ENCODE measurements at regions not wholly inside any gene's neighbourhood (a gene's known extent, or its start where the extent isn't known, plus 50 kb on each side); places are given as distances from the start of the nearest gene placed in this dataset.

DNA sequence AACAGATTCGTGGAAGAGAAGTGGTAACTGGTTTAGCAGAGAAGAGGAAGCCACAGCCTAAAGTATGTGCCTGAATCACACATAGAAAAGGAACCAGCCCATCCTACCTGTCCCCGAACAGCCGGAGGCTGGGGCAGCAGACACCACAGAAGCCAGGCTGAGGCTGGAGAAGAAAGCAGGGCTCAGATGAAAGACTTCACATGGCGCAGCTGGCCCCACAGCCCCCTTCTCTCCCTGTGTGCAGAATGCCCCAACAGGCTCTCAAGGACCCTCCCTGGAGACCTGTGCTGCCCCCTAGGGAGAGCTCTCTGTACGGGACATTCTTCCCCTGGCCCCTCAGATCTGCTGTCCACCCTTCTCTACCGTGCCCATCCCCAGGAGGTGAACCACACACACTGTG is 83.5 kb upstream of the RAB12 start:
- TF ChIP-seq, protein P1, sequence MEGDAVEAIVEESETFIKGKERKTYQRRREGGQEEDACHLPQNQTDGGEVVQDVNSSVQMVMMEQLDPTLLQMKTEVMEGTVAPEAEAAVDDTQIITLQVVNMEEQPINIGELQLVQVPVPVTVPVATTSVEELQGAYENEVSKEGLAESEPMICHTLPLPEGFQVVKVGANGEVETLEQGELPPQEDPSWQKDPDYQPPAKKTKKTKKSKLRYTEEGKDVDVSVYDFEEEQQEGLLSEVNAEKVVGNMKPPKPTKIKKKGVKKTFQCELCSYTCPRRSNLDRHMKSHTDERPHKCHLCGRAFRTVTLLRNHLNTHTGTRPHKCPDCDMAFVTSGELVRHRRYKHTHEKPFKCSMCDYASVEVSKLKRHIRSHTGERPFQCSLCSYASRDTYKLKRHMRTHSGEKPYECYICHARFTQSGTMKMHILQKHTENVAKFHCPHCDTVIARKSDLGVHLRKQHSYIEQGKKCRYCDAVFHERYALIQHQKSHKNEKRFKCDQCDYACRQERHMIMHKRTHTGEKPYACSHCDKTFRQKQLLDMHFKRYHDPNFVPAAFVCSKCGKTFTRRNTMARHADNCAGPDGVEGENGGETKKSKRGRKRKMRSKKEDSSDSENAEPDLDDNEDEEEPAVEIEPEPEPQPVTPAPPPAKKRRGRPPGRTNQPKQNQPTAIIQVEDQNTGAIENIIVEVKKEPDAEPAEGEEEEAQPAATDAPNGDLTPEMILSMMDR (IDR thresholded peaks at IDR 0.05): no peak
- TF ChIP-seq POLR2A (IDR thresholded peaks at IDR 0.05): no peak

Data from vagina (tissue), 2 donors.